CD14-positive monocyte (primary cell): ENCODE measurements at regions not wholly inside any gene's neighbourhood (a gene's known extent, or its start where the extent isn't known, plus 50 kb on each side); places are given as distances from the start of the nearest gene placed in this dataset.

ENCODE experiments used
- DNase-seq, 3 donors: peaks; one replicate each; pipeline ENCODE4 v3.0.0-alpha.2; 2011 to 2022
- H2AFZ ChIP-seq: 2 replicates; pipeline ENCODE4 v1.6.0; 2012; ENCODE audit warnings: mild to moderate bottlenecking, low read depth, low read length, inconsistent platforms; ENCODE audit not compliant: insufficient read depth, poor library complexity, severe bottlenecking
- H3K27ac ChIP-seq, 2 donors: 1 replicate in 1 of 2; 2 replicates in 1 of 2; pipeline ENCODE4 v1.5.1; 2012 to 2013; ENCODE audit warnings: low read length in 2 of 2, control low read depth in 1 of 2, inconsistent platforms in 1 of 2, low read depth in 1 of 2, mild to moderate bottlenecking in 1 of 2
- H3K27me3 ChIP-seq, 2 donors: one replicate each; pipeline versions ENCODE4 v1.6.0 to v1.6.1; 2011 to 2013; ENCODE audit warnings: low read length in 2 of 2; ENCODE audit not compliant: control insufficient read depth in 2 of 2, insufficient read depth in 2 of 2
- H3K36me3 ChIP-seq, 2 donors: replicated peaks in 1 of 2; 1 replicate in 1 of 2; 2 replicates in 1 of 2; pipeline versions ENCODE4 v1.5.1 to v1.6.1; 2012 to 2013; ENCODE audit warnings: low read length in 2 of 2, control low read depth in 1 of 2, inconsistent platforms in 1 of 2, mild to moderate bottlenecking in 1 of 2; ENCODE audit not compliant: insufficient read depth in 2 of 2, control insufficient read depth in 1 of 2
- H3K4me1 ChIP-seq, 2 donors: 1 replicate in 1 of 2; 2 replicates in 1 of 2; pipeline versions ENCODE4 v1.5.1 to v1.6.1; 2012 to 2013; ENCODE audit warnings: low read length in 2 of 2, control low read depth in 1 of 2, inconsistent platforms in 1 of 2, mild to moderate bottlenecking in 1 of 2, moderate library complexity in 1 of 2; ENCODE audit not compliant: insufficient read depth in 2 of 2, control insufficient read depth in 1 of 2
- H3K4me2 ChIP-seq: replicated peaks from 2 replicates; pipeline ENCODE3; 2012; ENCODE audit warnings: low read length, moderate library complexity, mild to moderate bottlenecking; ENCODE audit not compliant: poor library complexity, severe bottlenecking; ENCODE audit errors: extremely low read depth
- H3K4me3 ChIP-seq, 3 experiments: fragments of 200-600 bp in 1 of 3; sonication (generic) in 1 of 3; replicated peaks in 1 of 3; 1 replicate in 2 of 3; 2 replicates in 1 of 3; pipeline ENCODE4 v1.5.1; 2011 to 2013; ENCODE audit warnings: low read length in 3 of 3, mild to moderate bottlenecking in 3 of 3, control low read depth in 2 of 3, low read depth in 2 of 3, inconsistent platforms in 1 of 3, moderate library complexity in 1 of 3
- H3K79me2 ChIP-seq: 2 replicates; pipeline ENCODE4 v1.6.0; 2012; ENCODE audit warnings: mild to moderate bottlenecking, control low read depth, inconsistent platforms, low read length, moderate library complexity; ENCODE audit not compliant: insufficient read depth
- H3K9ac ChIP-seq: 2 replicates; pipeline ENCODE4 v1.6.0; 2017; ENCODE audit warnings: low read length, mild to moderate bottlenecking; ENCODE audit not compliant: insufficient read depth, poor library complexity, severe bottlenecking
- H3K9me3 ChIP-seq, 2 donors: replicated peaks in 1 of 2; 1 replicate in 1 of 2; 2 replicates in 1 of 2; pipeline versions ENCODE4 v1.5.1 to v1.6.1; 2012 to 2013; ENCODE audit warnings: low read length in 2 of 2, control low read depth in 1 of 2; ENCODE audit not compliant: control insufficient read depth in 1 of 2, insufficient read depth in 1 of 2
- H4K20me1 ChIP-seq: 2 replicates; pipeline ENCODE4 v1.6.0; 2012; ENCODE audit warnings: mild to moderate bottlenecking, low read length, control low read depth, moderate library complexity; ENCODE audit not compliant: insufficient read depth
- H3K27ac Mint-ChIP-seq, 7 donors: one replicate each; pipeline ENCODE4 v1.8.0; 2020; ENCODE audit warnings: mild to moderate bottlenecking in 7 of 7, mixed read lengths in 7 of 7, moderate library complexity in 6 of 7, inconsistent platforms in 2 of 7
- H3K27me3 Mint-ChIP-seq, 3 donors: one replicate each; pipeline ENCODE4 v1.8.0; 2021 to 2022; ENCODE audit warnings: low read depth in 3 of 3, mild to moderate bottlenecking in 3 of 3, mixed read lengths in 3 of 3, moderate library complexity in 3 of 3, inconsistent platforms in 1 of 3
- H3K36me3 Mint-ChIP-seq, 2 donors: one replicate each; pipeline ENCODE4 v1.8.0; 2020; ENCODE audit warnings: mixed read lengths in 2 of 2, inconsistent platforms in 1 of 2, mild to moderate bottlenecking in 1 of 2
- H3K4me1 Mint-ChIP-seq: one replicate; pipeline ENCODE4 v1.8.0; 2020; ENCODE audit warnings: mild to moderate bottlenecking, mixed read lengths
- H3K4me3 Mint-ChIP-seq, 2 donors: one replicate each; pipeline ENCODE4 v1.8.0; 2020; ENCODE audit warnings: mild to moderate bottlenecking in 2 of 2, mixed read lengths in 2 of 2, moderate library complexity in 1 of 2
- H3K9me3 Mint-ChIP-seq, 7 donors: one replicate each; pipeline ENCODE4 v1.8.0; 2020 to 2022; ENCODE audit warnings: mixed read lengths in 7 of 7, mild to moderate bottlenecking in 6 of 7, moderate library complexity in 6 of 7, inconsistent platforms in 2 of 7
- CTCF ChIP-seq: fragments of 200-600 bp; IDR thresholded peaks from one replicate; pipeline ENCODE4 v1.8.0; 2022; ENCODE audit warnings: antibody characterized with exemption, mild to moderate bottlenecking
- WGBS: methylation state at CpG from one replicate; pipeline ENCODE4 v1.1.5; 2013; ENCODE audit warnings: missing lambda C conversion rate; ENCODE audit not compliant: insufficient coverage; 5-methylcytosine and 5-hydroxymethylcytosine counted together
- intact Hi-C, 2 donors: fragments of 100-400 bp; cut with micrococcal nuclease; formaldehyde crosslinking; loops; one replicate each; pipeline versions ENCODE4 v1.15.0 to v1.15.1; 2023

- Histone ChIP-seq H3K4me2 (no peak overlapping the region), H3K9ac (no peak overlapping the region), H3K27me3 (no peaks in the 10 kb centered on the region), H3K27ac (no peak overlapping the region), H4K20me1 (no peaks in the 10 kb centered on the region), H3K4me1 (no peaks in the 10 kb centered on the region), H3K79me2 (no peaks in the 10 kb centered on the region), H2AFZ (no peak overlapping the region), H3K9me3 (no peaks in the 10 kb centered on the region), H3K4me3 (no peak overlapping the region), H3K36me3 (no peaks in the 10 kb centered on the region)
- H3K9me3 Mint-ChIP-seq: peaks cover 0 to 5% (median 3%) of the 10 kb centered on the region in 7 donors
- no peaks in the 10 kb centered on the region for H3K4me1 Mint-ChIP-seq
- TF ChIP-seq CTCF: no peak
- DNase-seq: no peak
- no peaks in the 10 kb centered on the region for H3K27me3 Mint-ChIP-seq
- H3K27ac Mint-ChIP-seq: no peak overlapping the region
- no peak overlapping the region for H3K4me3 Mint-ChIP-seq
- intact Hi-C loops: no loop called here
- no peaks in the 10 kb centered on the region for H3K36me3 Mint-ChIP-seq
Measured at GRCh38 chr4:23382879-23383278, 507.0 kb downstream of the PPARGC1A start.

GRCh38 chr4:23374259-23374658 is 515.6 kb downstream of the PPARGC1A start:
- Histone ChIP-seq H3K27ac (no peak overlapping the region), H3K27me3 (no peaks in the 10 kb centered on the region), H3K4me2 (no peak overlapping the region), H3K79me2 (no peaks in the 10 kb centered on the region), H4K20me1 (no peaks in the 10 kb centered on the region), H3K4me3 (no peak overlapping the region), H3K4me1 (no peaks in the 10 kb centered on the region), H3K9ac (no peak overlapping the region), H3K9me3 (no peaks in the 10 kb centered on the region), H3K36me3 (no peaks in the 10 kb centered on the region), H2AFZ (no peak overlapping the region)
- Mint-ChIP-seq H3K4me1 (no peaks in the 10 kb centered on the region), H3K27ac (no peak overlapping the region), H3K27me3 (peaks cover 0 to 2% (median 0%) of the 10 kb centered on the region in 3 donors), H3K36me3 (no peaks in the 10 kb centered on the region), H3K4me3 (no peak overlapping the region), H3K9me3 (peaks cover 0 to 2% (median 0%) of the 10 kb centered on the region in 7 donors)
- TF ChIP-seq CTCF: no peak
- DNase-seq: no peak
- intact Hi-C loops: no loop called here
- WGBS: 83% methylated on average over 4 of the region's 4 CpGs
